Loucy (cell line): ENCODE measurements at regions not wholly inside any gene's neighbourhood (a gene's known extent, or its start where the extent isn't known, plus 50 kb on each side); places are given as distances from the start of the nearest gene placed in this dataset.

Experiments used
- H2AFZ ChIP-seq: fragments of 200-600 bp; sonication (generic); 2 replicates; pipeline ENCODE4 v1.6.0; 2016; ENCODE audit warnings: antibody characterized with exemption, mild to moderate bottlenecking, low read length, moderate library complexity
- H3F3A ChIP-seq: fragments of 200-600 bp; 2 replicates; pipeline ENCODE4 v1.6.0; 2016; ENCODE audit warnings: antibody characterized with exemption, low read depth, mild to moderate bottlenecking
- H3K27me3 ChIP-seq: fragments of 200-600 bp; sonication (generic); 2 replicates; pipeline ENCODE4 v1.6.1; 2014; ENCODE audit warnings: low read length, mild to moderate bottlenecking; ENCODE audit not compliant: insufficient read depth, poor library complexity, severe bottlenecking
- H3K36me3 ChIP-seq: fragments of 200-600 bp; sonication (generic); 2 replicates; pipeline ENCODE4 v1.6.1; 2016; ENCODE audit warnings: low read length; ENCODE audit not compliant: insufficient read depth
- H3K4me1 ChIP-seq: fragments of 200-600 bp; sonication (generic); 2 replicates; pipeline ENCODE4 v1.5.1; 2014; ENCODE audit warnings: low read length, mild to moderate bottlenecking; ENCODE audit not compliant: insufficient read depth, poor library complexity, severe bottlenecking
- H3K4me2 ChIP-seq: fragments of 200-600 bp; sonication (generic); 2 replicates; pipeline ENCODE4 v1.6.0; 2014; ENCODE audit warnings: antibody characterized with exemption, low read length, low read depth, mild to moderate bottlenecking; ENCODE audit not compliant: poor library complexity, severe bottlenecking
- H3K4me3 ChIP-seq: fragments of 200-600 bp; sonication (generic); 2 replicates; pipeline ENCODE4 v1.5.1; 2014; ENCODE audit warnings: low read length, mild to moderate bottlenecking, mixed read lengths; ENCODE audit not compliant: poor library complexity, severe bottlenecking
- H3K79me2 ChIP-seq: fragments of 200-600 bp; sonication (generic); 2 replicates; pipeline ENCODE4 v1.6.1; 2014; ENCODE audit warnings: low read length; ENCODE audit not compliant: insufficient read depth
- H3K9ac ChIP-seq: fragments of 200-600 bp; sonication (generic); 2 replicates; pipeline ENCODE4 v1.6.0; 2014; ENCODE audit warnings: mild to moderate bottlenecking, low read depth, low read length, moderate library complexity; ENCODE audit not compliant: poor library complexity, severe bottlenecking
- H3K9me2 ChIP-seq: fragments of 200-600 bp; sonication (generic); replicated peaks from 2 replicates; pipeline ENCODE4 v1.6.1; 2016; ENCODE audit warnings: low read depth, low read length, mixed read lengths
- H3K9me3 ChIP-seq: fragments of 200-600 bp; sonication (generic); 2 replicates; pipeline ENCODE4 v1.6.1; 2014; ENCODE audit warnings: mild to moderate bottlenecking, antibody characterized with exemption, low read length, low read depth; ENCODE audit not compliant: insufficient read depth
- H4K20me1 ChIP-seq: fragments of 200-600 bp; sonication (generic); 2 replicates; pipeline ENCODE4 v1.6.0; 2014; ENCODE audit warnings: antibody characterized with exemption, low read length, mild to moderate bottlenecking; ENCODE audit not compliant: insufficient read depth, poor library complexity, severe bottlenecking
- EZH2phosphoT487 ChIP-seq: fragments of 200-600 bp; IDR thresholded peaks from 2 replicates; pipeline ENCODE4 v1.6.1; 2018; ENCODE audit warnings: antibody characterized with exemption, mild to moderate bottlenecking, moderate library complexity, borderline replicate concordance
- TF ChIP-seq, protein P1 (sequence below): fragments of 200-600 bp; sonication (generic); conservative IDR thresholded peaks from 2 replicates; pipeline ENCODE4 v1.5.1; 2014; ENCODE audit warnings: mild to moderate bottlenecking, antibody characterized with exemption, low read length

DNA sequence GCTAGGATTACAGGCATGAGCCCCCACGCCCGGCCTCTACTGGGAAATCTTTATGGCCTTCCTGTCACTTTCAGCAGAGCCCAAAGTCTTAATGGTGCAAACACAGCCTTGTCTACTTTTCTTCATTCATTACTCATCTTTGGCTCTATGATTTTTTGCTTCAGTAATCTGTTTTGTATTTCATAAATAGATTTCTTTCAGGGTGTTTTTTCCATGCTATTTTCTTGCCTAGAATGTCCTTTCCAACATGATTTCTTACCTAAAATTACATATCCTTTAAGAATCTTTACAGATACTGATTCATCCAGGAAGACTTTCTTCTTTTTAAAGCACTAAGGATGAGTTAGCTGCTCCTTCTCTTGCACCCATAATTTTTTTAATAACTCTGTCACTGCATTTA lies 213.0 kb downstream of the TAF11L14 start:
- no peak overlapping the region for H2AFZ ChIP-seq
- H3K4me2 ChIP-seq: no peak overlapping the region
- no peak overlapping the region for H3K4me3 ChIP-seq
- H3K9me3 ChIP-seq: no peaks in the 10 kb centered on the region
- no peaks in the 10 kb centered on the region for H3K27me3 ChIP-seq
- H3F3A ChIP-seq: no peaks in the 10 kb centered on the region
- H4K20me1 ChIP-seq: no peaks in the 10 kb centered on the region
- no peak overlapping the region for H3K9ac ChIP-seq
- no peaks in the 10 kb centered on the region for H3K9me2 ChIP-seq
- no peaks in the 10 kb centered on the region for H3K36me3 ChIP-seq
- H3K79me2 ChIP-seq: no peaks in the 10 kb centered on the region
- no peaks in the 10 kb centered on the region for H3K4me1 ChIP-seq
- no peak for TF ChIP-seq EZH2phosphoT487
- TF ChIP-seq, protein P1, sequence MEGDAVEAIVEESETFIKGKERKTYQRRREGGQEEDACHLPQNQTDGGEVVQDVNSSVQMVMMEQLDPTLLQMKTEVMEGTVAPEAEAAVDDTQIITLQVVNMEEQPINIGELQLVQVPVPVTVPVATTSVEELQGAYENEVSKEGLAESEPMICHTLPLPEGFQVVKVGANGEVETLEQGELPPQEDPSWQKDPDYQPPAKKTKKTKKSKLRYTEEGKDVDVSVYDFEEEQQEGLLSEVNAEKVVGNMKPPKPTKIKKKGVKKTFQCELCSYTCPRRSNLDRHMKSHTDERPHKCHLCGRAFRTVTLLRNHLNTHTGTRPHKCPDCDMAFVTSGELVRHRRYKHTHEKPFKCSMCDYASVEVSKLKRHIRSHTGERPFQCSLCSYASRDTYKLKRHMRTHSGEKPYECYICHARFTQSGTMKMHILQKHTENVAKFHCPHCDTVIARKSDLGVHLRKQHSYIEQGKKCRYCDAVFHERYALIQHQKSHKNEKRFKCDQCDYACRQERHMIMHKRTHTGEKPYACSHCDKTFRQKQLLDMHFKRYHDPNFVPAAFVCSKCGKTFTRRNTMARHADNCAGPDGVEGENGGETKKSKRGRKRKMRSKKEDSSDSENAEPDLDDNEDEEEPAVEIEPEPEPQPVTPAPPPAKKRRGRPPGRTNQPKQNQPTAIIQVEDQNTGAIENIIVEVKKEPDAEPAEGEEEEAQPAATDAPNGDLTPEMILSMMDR: no peak

- Histone ChIP-seq H3K4me1 (no peaks in the 10 kb centered on the region), H3K9ac (no peak overlapping the region), H3F3A (no peaks in the 10 kb centered on the region), H3K9me3 (no peaks in the 10 kb centered on the region), H3K4me2 (no peak overlapping the region), H3K36me3 (no peaks in the 10 kb centered on the region), H3K9me2 (no peaks in the 10 kb centered on the region), H3K27me3 (no peaks in the 10 kb centered on the region), H2AFZ (no peak overlapping the region), H3K79me2 (no peaks in the 10 kb centered on the region), H4K20me1 (no peaks in the 10 kb centered on the region), H3K4me3 (no peak overlapping the region)
- TF ChIP-seq, protein P1: no peak
- no peak for TF ChIP-seq EZH2phosphoT487
Measured at GRCh38 chr5:17852111-17852510, 217.9 kb downstream of the TAF11L14 start.

DNA sequence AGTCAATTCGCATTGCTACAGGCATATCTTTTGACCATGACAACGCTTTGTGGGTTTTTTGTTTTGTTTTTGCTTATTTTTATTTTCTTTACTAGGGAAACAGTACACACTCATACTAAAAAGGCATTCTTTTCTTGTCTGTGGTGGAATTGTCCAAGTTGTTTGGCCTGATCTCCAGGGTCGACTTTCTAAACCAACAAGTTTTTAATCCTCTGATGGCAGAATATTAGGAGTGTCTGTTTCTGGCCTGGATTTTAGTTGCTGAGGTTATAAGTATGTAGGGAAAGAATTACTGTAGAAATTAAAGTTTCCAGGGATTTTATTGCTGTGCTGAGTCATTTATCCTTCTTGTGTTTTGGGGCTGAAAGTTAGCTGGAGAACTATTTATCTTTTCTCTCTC lies 218.5 kb downstream of the TAF11L14 start:
- Histone ChIP-seq H3F3A (no peaks in the 10 kb centered on the region), H3K36me3 (no peaks in the 10 kb centered on the region), H3K9ac (no peak overlapping the region), H4K20me1 (no peaks in the 10 kb centered on the region), H3K79me2 (no peaks in the 10 kb centered on the region), H3K4me2 (no peak overlapping the region), H2AFZ (no peak overlapping the region), H3K9me2 (no peaks in the 10 kb centered on the region), H3K4me1 (no peaks in the 10 kb centered on the region), H3K9me3 (no peaks in the 10 kb centered on the region), H3K4me3 (no peak overlapping the region), H3K27me3 (no peaks in the 10 kb centered on the region)
- no peak for TF ChIP-seq EZH2phosphoT487
- TF ChIP-seq, protein P1: no peak
